Osteocyte (in vitro differentiated cells): ENCODE measurements at regions not wholly inside any gene's neighbourhood (a gene's known extent, or its start where the extent isn't known, plus 50 kb on each side); places are given as distances from the start of the nearest gene placed in this dataset.

Experiments
- DNase-seq: peaks from one replicate; pipeline ENCODE4 v3.0.0; 2021; ENCODE audit warnings: mixed read lengths; ENCODE audit not compliant: unreplicated experiment; ENCODE audit errors: extremely low spot score
- H3K27ac Mint-ChIP-seq: one replicate; pipeline ENCODE4 v1.8.0; 2021; ENCODE audit warnings: mild to moderate bottlenecking, mixed read lengths; ENCODE audit not compliant: unreplicated experiment
- H3K27me3 Mint-ChIP-seq: one replicate; pipeline ENCODE4 v1.8.0; 2021; ENCODE audit warnings: mixed read lengths; ENCODE audit not compliant: unreplicated experiment
- H3K36me3 Mint-ChIP-seq: one replicate; pipeline ENCODE4 v1.8.0; 2021; ENCODE audit warnings: mixed read lengths; ENCODE audit not compliant: unreplicated experiment
- H3K4me1 Mint-ChIP-seq: one replicate; pipeline ENCODE4 v1.8.0; 2021; ENCODE audit warnings: mixed read lengths; ENCODE audit not compliant: unreplicated experiment
- H3K4me3 Mint-ChIP-seq: one replicate; pipeline ENCODE4 v1.8.0; 2021; ENCODE audit warnings: mild to moderate bottlenecking, moderate library complexity, mixed read lengths; ENCODE audit not compliant: unreplicated experiment
- H3K9me3 Mint-ChIP-seq: one replicate; pipeline ENCODE4 v1.8.0; 2021; ENCODE audit warnings: mixed read lengths; ENCODE audit not compliant: unreplicated experiment
- CTCF ChIP-seq: fragments of 200-600 bp; sonication (generic); IDR thresholded peaks from 2 replicates; pipeline ENCODE4 v1.5.0; 2021; ENCODE audit warnings: antibody characterized with exemption, mild to moderate bottlenecking, moderate library complexity

GRCh38 chr1:5803851-5804250, 188.4 kb downstream of the NPHP4 start:
- no peaks in the 10 kb centered on the region for H3K27me3 Mint-ChIP-seq
- H3K27ac Mint-ChIP-seq, result no peak overlapping the region
- H3K36me3 Mint-ChIP-seq, result no peaks in the 10 kb centered on the region
- H3K4me3 Mint-ChIP-seq, result no peak overlapping the region
- DNase-seq, result no peak
- H3K9me3 Mint-ChIP-seq, result peaks cover 6% of the 10 kb centered on the region
- no peak for TF ChIP-seq CTCF
- no peaks in the 10 kb centered on the region for H3K4me1 Mint-ChIP-seq

GRCh38 chr1:5802606-5803005, 189.6 kb downstream of the NPHP4 start:
- TF ChIP-seq CTCF, result no peak
- H3K36me3 Mint-ChIP-seq, result no peaks in the 10 kb centered on the region
- no peak for DNase-seq
- no peaks in the 10 kb centered on the region for H3K4me1 Mint-ChIP-seq
- no peak overlapping the region for H3K4me3 Mint-ChIP-seq
- no peak overlapping the region for H3K27ac Mint-ChIP-seq
- no peaks in the 10 kb centered on the region for H3K27me3 Mint-ChIP-seq
- peaks cover 6% of the 10 kb centered on the region for H3K9me3 Mint-ChIP-seq

- no peaks in the 10 kb centered on the region for H3K4me1 Mint-ChIP-seq
- TF ChIP-seq CTCF, result no peak
- no peak overlapping the region for H3K4me3 Mint-ChIP-seq
- H3K36me3 Mint-ChIP-seq, result no peaks in the 10 kb centered on the region
- H3K9me3 Mint-ChIP-seq, result peaks cover 7% of the 10 kb centered on the region
- DNase-seq, result no peak
- H3K27ac Mint-ChIP-seq, result no peak overlapping the region
- H3K27me3 Mint-ChIP-seq, result no peaks in the 10 kb centered on the region
Observed at GRCh38 chr1:5798904-5799303, 193.3 kb downstream of the NPHP4 start.

GRCh38 chr1:5798151-5798730, 194.0 kb downstream of the NPHP4 start:
- H3K4me1 Mint-ChIP-seq, result no peaks in the 10 kb centered on the region
- H3K4me3 Mint-ChIP-seq, result no peak overlapping the region
- no peak overlapping the region for H3K27ac Mint-ChIP-seq
- no peak for TF ChIP-seq CTCF
- peaks cover 11% of the 10 kb centered on the region for H3K9me3 Mint-ChIP-seq
- H3K36me3 Mint-ChIP-seq, result no peaks in the 10 kb centered on the region
- H3K27me3 Mint-ChIP-seq, result no peaks in the 10 kb centered on the region
- no peak for DNase-seq

GRCh38 chr1:5796028-5796427, 196.2 kb downstream of the NPHP4 start:
- Mint-ChIP-seq H3K9me3 (peaks cover 13% of the 10 kb centered on the region), H3K27ac (no peak overlapping the region), H3K36me3 (no peaks in the 10 kb centered on the region), H3K4me3 (no peak overlapping the region), H3K4me1 (no peaks in the 10 kb centered on the region), H3K27me3 (no peaks in the 10 kb centered on the region)
- no peak for DNase-seq
- no peak for TF ChIP-seq CTCF
